Stromal cell of bone marrow (primary cell): ENCODE measurements at regions not wholly inside any gene's neighbourhood (a gene's known extent, or its start where the extent isn't known, plus 50 kb on each side); places are given as distances from the start of the nearest gene placed in this dataset.
A peak's percentile ranks its signal among the peaks of the same experiment; 100 is the strongest.

Experiments
- DNase-seq: peaks from one replicate; pipeline ENCODE4 v3.0.0-alpha.2; 2012; ENCODE audit warnings: low read depth

GRCh38 chr3:64748244-64748904 is 60.6 kb upstream of the ADAMTS9 start:
- no peak for DNase-seq

DNA sequence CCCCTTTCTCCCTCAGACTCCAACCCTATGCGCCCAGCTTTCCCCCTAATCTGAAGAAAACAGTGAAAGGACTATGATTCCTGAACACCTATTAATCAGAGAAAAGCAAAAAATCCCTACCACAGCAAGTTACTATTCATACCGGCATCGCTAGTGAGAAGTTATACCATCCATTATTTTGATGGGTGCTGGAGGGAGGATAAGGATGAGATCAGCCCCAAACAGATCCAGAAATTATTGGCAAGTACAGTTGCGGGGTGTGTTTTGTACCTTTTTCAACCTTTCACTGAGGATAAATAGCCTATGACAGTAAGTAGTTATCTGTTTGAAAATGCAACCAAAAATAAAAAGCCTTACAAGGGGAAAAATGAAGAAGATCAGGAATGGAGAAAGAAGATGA is 59.9 kb upstream of the ADAMTS9 start:
- no peak for DNase-seq

DNA sequence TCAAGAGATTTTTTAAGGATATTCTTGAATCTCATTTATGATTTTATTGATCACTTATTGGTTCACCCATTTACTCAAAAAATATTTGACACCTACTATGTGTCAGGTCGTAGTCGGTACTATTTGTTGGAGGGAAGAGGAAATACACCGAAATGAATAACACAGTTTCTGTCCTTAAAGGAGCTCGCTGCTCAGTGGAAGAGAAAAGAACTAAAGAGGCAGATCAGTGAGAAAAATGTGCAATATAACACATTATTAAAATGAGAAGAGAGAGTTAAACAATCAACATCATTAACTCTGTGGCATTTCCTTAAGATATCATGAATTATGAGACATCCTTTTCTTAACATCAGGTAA is 56.1 kb upstream of the ADAMTS9 start:
- DNase-seq: no peak

- DNase-seq: no peak
These were observed 55.5 kb upstream of the ADAMTS9 start for GRCh38 chr3:64743156-64743886.

GRCh38 chr3:64741341-64741740 is 53.5 kb upstream of the ADAMTS9 start:
- DNase-seq: peak; percentile 18

DNA sequence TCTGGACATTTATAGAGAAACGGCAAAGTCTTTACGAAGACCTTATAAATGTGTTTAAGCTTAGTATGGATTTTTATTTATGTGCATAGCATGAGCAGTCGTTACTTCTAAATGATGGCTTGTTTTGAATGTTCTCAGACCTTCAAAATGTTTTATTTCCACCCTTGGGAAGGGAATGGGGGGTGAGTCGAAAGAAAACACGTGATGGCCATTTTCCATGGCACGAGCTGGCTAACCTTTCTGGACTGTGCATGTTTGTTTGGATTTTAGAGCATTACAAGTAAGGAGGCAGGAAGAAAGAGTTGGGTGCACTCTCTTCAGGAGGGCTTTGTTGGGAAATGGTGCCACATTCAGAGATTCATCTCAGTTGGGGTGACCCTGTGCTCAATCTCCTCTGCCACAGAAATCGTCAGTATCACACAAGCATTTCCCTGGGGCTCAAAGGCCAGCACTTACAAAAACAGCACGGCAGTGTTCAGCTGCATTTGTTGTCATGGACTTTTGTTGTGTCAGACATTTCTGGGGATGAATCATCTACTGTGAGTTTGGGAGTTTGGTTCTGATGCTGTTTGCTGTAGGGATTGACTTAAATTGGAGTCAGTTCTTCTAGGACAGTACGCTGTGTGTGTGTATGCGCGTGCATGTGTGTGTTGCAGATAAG is 52.3 kb upstream of the ADAMTS9 start:
- DNase-seq: peak; percentile 38
